A673 (cell line): ENCODE measurements at regions not wholly inside any gene's neighbourhood (a gene's known extent, or its start where the extent isn't known, plus 50 kb on each side); places are given as distances from the start of the nearest gene placed in this dataset.

Experiments
- EZH2 ChIP-seq: fragments of 200-600 bp; sonication (generic); IDR thresholded peaks from 2 replicates; pipeline ENCODE4 v1.6.1; 2017; ENCODE audit warnings: borderline replicate concordance, low read depth, mild to moderate bottlenecking, mixed read lengths, antibody characterized with exemption, low read length; ENCODE audit not compliant: poor library complexity, severe bottlenecking
- TF ChIP-seq, protein P1 (sequence below): fragments of 300-800, 200-600 bp; sonication (generic); conservative IDR thresholded peaks from 2 replicates; pipeline ENCODE4 v1.5.1; 2017; ENCODE audit warnings: low read depth, mild to moderate bottlenecking, antibody characterized with exemption, low read length, moderate library complexity, mixed read lengths

DNA sequence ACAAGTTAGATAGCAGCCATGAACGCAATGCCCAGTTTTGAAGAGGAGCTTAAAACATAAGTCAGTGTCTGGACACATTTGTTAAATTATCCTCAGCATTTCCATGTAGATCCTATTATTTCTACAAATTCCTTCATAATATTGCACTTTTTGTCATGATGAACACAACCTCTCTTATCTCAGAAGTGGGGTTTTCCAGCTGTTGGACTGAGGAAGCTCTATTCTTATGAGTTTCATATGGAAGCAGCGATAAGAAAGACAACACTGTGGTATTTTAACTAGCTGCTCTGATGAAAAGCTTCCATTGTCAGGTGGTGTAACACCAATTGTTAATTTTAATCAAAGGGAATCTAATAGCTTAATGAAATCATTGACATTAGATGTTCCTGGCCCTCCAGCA lies 308.7 kb downstream of the GBA3 start:
- TF ChIP-seq, protein P1, sequence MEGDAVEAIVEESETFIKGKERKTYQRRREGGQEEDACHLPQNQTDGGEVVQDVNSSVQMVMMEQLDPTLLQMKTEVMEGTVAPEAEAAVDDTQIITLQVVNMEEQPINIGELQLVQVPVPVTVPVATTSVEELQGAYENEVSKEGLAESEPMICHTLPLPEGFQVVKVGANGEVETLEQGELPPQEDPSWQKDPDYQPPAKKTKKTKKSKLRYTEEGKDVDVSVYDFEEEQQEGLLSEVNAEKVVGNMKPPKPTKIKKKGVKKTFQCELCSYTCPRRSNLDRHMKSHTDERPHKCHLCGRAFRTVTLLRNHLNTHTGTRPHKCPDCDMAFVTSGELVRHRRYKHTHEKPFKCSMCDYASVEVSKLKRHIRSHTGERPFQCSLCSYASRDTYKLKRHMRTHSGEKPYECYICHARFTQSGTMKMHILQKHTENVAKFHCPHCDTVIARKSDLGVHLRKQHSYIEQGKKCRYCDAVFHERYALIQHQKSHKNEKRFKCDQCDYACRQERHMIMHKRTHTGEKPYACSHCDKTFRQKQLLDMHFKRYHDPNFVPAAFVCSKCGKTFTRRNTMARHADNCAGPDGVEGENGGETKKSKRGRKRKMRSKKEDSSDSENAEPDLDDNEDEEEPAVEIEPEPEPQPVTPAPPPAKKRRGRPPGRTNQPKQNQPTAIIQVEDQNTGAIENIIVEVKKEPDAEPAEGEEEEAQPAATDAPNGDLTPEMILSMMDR: no peak
- no peak for TF ChIP-seq EZH2
